Ovary (tissue), 7 donors: ENCODE measurements at regions not wholly inside any gene's neighbourhood (a gene's known extent, or its start where the extent isn't known, plus 50 kb on each side); places are given as distances from the start of the nearest gene placed in this dataset.

Experiments used
- DNase-seq, 5 donors: peaks; one replicate each; pipeline ENCODE4 v3.0.0-alpha.2; 2019 to 2020
- H3K27ac ChIP-seq, 2 donors: fragments of 200-600 bp; one replicate each; pipeline versions ENCODE4 v1.5.1 to v1.8.0; 2019 to 2022
- H3K27me3 ChIP-seq: fragments of 200-600 bp; one replicate; pipeline ENCODE4 v1.8.0; 2022
- H3K36me3 ChIP-seq: fragments of 200-600 bp; sonication (generic); one replicate; pipeline ENCODE4 v1.5.1; 2019
- H3K4me1 ChIP-seq: one replicate; pipeline ENCODE4 v1.8.1; 2013; ENCODE audit warnings: mild to moderate bottlenecking, moderate library complexity; ENCODE audit not compliant: insufficient read depth
- H3K4me3 ChIP-seq: fragments of 200-600 bp; sonication (generic); one replicate; pipeline ENCODE4 v1.5.1; 2017
- H3K9me3 ChIP-seq, 2 donors: fragments of 200-600 bp in 1 of 2; sonication (generic) in 1 of 2; one replicate each; pipeline versions ENCODE4 v1.5.1 to v1.8.1; 2013 to 2019; ENCODE audit warnings: mild to moderate bottlenecking in 1 of 2, moderate library complexity in 1 of 2
- EP300 ChIP-seq: sonication (generic); formaldehyde crosslinking; IDR thresholded peaks from one replicate; pipeline ENCODE4 v1.6.1; 2017; ENCODE audit warnings: antibody characterized with exemption
- POLR2A ChIP-seq: fragments of 450-650 bp; IDR thresholded peaks from one replicate; pipeline ENCODE4 v1.6.1; 2017; ENCODE audit warnings: antibody characterized with exemption, mild to moderate bottlenecking, moderate library complexity
- WGBS, 3 donors: extraction: QIAGEN DNeasy Blood & Tissue Kit in 1 of 3; methylation state at CpG; one replicate each; pipeline versions ENCODE4 v1.1.5 to v1.1.7; 2013 to 2017; 5-methylcytosine and 5-hydroxymethylcytosine counted together
- intact Hi-C, 4 donors: fragments of 100-400 bp; cut with DNase I; formaldehyde crosslinking; loops; one replicate each; pipeline versions ENCODE4 v1.11.0 to v1.15.1; 2022 to 2023
- TF ChIP-seq, protein P1 (sequence below), 3 donors: fragments of 450-650 bp in 2 of 3; fragments of 200-600 bp in 1 of 3; IDR thresholded peaks; one replicate each; pipeline versions ENCODE4 v1.5.1 to v1.8.0; 2016 to 2022; ENCODE audit warnings: antibody characterized with exemption in 3 of 3, mild to moderate bottlenecking in 1 of 3
- donor health status: DM: no; HTN: no; CAD: no; lungs with moderate emphysema.
- donor health status: DM: no; HTN: no; CAD: no.
- donor health status: Bipolar disorder and iron deficiency.
- donor health status: DM: no; HTN: no; CAD: no.
- donor health status: DM: yes; HTN: yes; CAD: no.

DNA sequence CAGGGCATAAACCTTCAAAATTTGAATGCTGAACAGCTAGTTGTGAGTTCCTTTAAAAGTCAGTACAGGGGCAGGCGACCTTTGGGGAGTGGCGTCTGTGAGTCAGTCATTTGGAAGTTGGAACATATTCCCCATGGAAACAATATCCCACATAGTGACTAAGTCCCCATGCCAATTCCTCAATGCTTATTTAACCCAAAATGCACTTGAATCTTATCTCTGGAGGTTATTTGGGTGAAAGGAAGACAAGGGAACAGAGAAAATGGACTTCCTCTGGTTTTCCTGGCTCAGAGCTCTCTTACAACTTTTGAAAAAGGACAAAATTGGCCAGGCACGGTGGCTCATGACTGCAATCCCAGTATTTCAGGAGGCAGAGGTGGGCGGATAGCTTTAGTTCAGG, 479.2 kb upstream of the NBEA start:
- WGBS, 3 donors, result 72 to 78% (median 74%) methylated on average over 4 of the region's 4 CpGs
- H3K36me3 ChIP-seq, result no peaks in the 10 kb centered on the region
- H3K9me3 ChIP-seq, result no peaks in the 10 kb centered on the region
- no peak for TF ChIP-seq EP300
- TF ChIP-seq, protein P1, sequence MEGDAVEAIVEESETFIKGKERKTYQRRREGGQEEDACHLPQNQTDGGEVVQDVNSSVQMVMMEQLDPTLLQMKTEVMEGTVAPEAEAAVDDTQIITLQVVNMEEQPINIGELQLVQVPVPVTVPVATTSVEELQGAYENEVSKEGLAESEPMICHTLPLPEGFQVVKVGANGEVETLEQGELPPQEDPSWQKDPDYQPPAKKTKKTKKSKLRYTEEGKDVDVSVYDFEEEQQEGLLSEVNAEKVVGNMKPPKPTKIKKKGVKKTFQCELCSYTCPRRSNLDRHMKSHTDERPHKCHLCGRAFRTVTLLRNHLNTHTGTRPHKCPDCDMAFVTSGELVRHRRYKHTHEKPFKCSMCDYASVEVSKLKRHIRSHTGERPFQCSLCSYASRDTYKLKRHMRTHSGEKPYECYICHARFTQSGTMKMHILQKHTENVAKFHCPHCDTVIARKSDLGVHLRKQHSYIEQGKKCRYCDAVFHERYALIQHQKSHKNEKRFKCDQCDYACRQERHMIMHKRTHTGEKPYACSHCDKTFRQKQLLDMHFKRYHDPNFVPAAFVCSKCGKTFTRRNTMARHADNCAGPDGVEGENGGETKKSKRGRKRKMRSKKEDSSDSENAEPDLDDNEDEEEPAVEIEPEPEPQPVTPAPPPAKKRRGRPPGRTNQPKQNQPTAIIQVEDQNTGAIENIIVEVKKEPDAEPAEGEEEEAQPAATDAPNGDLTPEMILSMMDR (IDR thresholded peaks at IDR 0.05), result no peak
- TF ChIP-seq POLR2A, result no peak
- H3K4me3 ChIP-seq, result no peak overlapping the region
- no peak overlapping the region for H3K27ac ChIP-seq
- no peaks in the 10 kb centered on the region for H3K27me3 ChIP-seq
- no peaks in the 10 kb centered on the region for H3K4me1 ChIP-seq
- intact Hi-C loops, result no loop called here
- DNase-seq, result no peak

DNA sequence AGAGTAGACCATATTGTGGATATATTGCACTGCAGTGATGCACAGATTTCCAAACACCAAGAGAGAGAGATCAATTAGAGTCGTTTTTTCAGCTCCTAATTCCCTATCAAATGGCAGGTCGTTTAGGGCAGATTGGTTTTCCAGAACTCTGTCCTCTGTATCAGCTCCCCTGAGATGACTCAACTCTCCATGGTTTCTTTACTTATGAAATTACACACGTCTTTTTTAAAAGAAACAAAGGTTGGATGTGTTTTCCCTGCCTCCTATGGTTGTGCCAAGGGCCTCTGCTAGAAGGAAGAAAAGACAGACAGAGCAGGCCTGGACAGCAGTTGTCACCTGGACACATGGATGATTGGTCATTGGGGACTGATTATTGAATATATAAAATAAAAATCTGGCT, 478.1 kb upstream of the NBEA start:
- intact Hi-C loops, result no loop called here
- Histone ChIP-seq H3K4me1 (no peaks in the 10 kb centered on the region), H3K27ac (no peak overlapping the region), H3K4me3 (no peak overlapping the region), H3K36me3 (no peaks in the 10 kb centered on the region), H3K9me3 (no peaks in the 10 kb centered on the region), H3K27me3 (no peaks in the 10 kb centered on the region)
- DNase-seq, result no peak
- TF ChIP-seq, protein P1 (IDR thresholded peaks at IDR 0.05), result no peak
- TF ChIP-seq POLR2A (no peak), EP300 (no peak)
- 53 to 65% (median 65%) methylated on average over 3 of the region's 3 CpGs for WGBS, 3 donors

DNA sequence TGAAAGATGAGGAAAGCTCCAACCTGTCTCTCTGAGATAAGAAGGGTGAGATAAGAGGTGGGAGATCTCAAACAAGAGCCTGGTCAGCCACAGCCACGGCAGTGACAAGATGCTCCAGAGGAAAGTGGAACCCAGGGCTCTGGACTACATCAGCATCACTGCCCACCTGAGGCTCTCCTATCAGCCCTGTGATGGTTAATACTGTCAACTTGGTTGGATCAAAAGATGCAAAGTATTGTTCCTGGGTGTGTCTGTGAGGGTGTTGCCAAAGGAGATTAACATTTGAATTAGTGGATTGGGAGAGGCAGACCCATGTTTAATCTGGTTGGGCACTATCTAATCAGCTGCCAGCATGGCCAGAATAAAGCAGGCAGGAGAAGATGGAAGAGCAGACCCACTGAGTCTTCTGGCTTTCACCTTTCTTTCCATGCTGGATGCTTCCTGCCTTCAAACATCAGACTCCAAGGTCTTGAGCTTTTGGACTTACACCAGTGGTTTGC, 476.6 kb upstream of the NBEA start:
- no peaks in the 10 kb centered on the region for H3K36me3 ChIP-seq
- intact Hi-C loops, result no loop called here
- H3K27ac ChIP-seq, result no peak overlapping the region
- H3K4me1 ChIP-seq, result no peaks in the 10 kb centered on the region
- no peak for TF ChIP-seq POLR2A
- no peak for TF ChIP-seq EP300
- TF ChIP-seq, protein P1 (IDR thresholded peaks at IDR 0.05), result no peak
- 54 to 69% (median 59%) methylated on average over 1 of the region's 1 CpG for WGBS, 3 donors
- H3K4me3 ChIP-seq, result no peak overlapping the region
- no peaks in the 10 kb centered on the region for H3K9me3 ChIP-seq
- DNase-seq, result no peak
- no peaks in the 10 kb centered on the region for H3K27me3 ChIP-seq

DNA sequence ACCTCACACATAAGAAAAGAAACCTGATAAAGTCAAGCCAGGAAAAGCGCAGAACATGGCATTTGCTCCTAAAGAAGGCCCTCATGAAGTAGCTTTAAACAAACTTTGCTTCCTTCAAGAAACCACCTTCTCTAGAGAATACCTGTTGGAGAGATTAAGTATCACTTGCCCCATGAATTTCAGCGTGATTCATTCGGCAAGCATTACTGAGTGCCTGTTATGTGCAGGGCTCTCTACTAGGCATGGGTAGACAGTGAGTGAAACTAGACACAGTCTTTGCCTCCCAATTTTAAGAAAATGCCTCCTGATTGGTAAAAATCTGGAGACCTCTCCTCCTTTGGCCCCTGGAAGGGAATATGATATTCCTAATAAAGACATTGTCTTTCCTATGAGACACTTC, 475.8 kb upstream of the NBEA start:
- 94 to 100% (median 99%) methylated on average over 3 of the region's 3 CpGs for WGBS, 3 donors
- TF ChIP-seq, protein P1 (IDR thresholded peaks at IDR 0.05), result no peak
- no peak for TF ChIP-seq POLR2A
- no peak for TF ChIP-seq EP300
- DNase-seq, result no peak

More for the DNA sequence above, 475.8 kb upstream of the NBEA start:
- Histone ChIP-seq H3K36me3 (no peaks in the 10 kb centered on the region), H3K4me3 (no peak overlapping the region), H3K4me1 (no peaks in the 10 kb centered on the region), H3K27ac (no peak overlapping the region), H3K9me3 (no peaks in the 10 kb centered on the region), H3K27me3 (no peaks in the 10 kb centered on the region)
- intact Hi-C loops, result no loop called here
